ENCODE measurements at regions not wholly inside any gene's neighbourhood (a gene's known extent, or its start where the extent isn't known, plus 50 kb on each side); places are given as distances from the start of the nearest gene placed in this dataset.

GRCh38 chr2:52193804-52194203 lies 1161.9 kb upstream of the NRXN1 start:
- 65 to 74% methylated on average over 2 of the region's 2 CpGs for WGBS, 2 donors
- intact Hi-C loops (cut with DNase I): no loop called here
- no peaks in the 10 kb centered on the region for H3K36me3 ChIP-seq
- H3K4me1 ChIP-seq: no peaks in the 10 kb centered on the region
- no peaks in the 10 kb centered on the region for H3K27me3 ChIP-seq
- no peak overlapping the region for H3K4me3 ChIP-seq
- DNase-seq (no peak), ATAC-seq (no peak)
- TF ChIP-seq CTCF (IDR thresholded peaks at IDR 0.05): no peak
- no peak overlapping the region for H3K27ac ChIP-seq
- H3K9me3 ChIP-seq: peaks cover 0 to 8% (median 0%) of the 10 kb centered on the region in 11 donors

- DNase-seq (no peak), ATAC-seq (no peak)
- H3K27ac ChIP-seq: no peak overlapping the region
- TF ChIP-seq CTCF (IDR thresholded peaks at IDR 0.05): no peak
- H3K4me3 ChIP-seq: no peak overlapping the region
- intact Hi-C loops (cut with DNase I): no loop called here
- H3K9me3 ChIP-seq: peaks cover 0 to 8% (median 0%) of the 10 kb centered on the region in 11 donors
- no peaks in the 10 kb centered on the region for H3K4me1 ChIP-seq
- no peaks in the 10 kb centered on the region for H3K27me3 ChIP-seq
- no peaks in the 10 kb centered on the region for H3K36me3 ChIP-seq
- WGBS, 2 donors: 55 to 58% methylated on average over 4 of the region's 4 CpGs
Observed at GRCh38 chr2:52192656-52193055, 1160.7 kb upstream of the NRXN1 start.

- peaks cover 0 to 8% (median 0%) of the 10 kb centered on the region in 11 donors for H3K9me3 ChIP-seq
- no peak overlapping the region for H3K4me3 ChIP-seq
- H3K27me3 ChIP-seq: no peaks in the 10 kb centered on the region
- H3K4me1 ChIP-seq: no peaks in the 10 kb centered on the region
- ATAC-seq (no peak), DNase-seq (no peak)
- WGBS, 2 donors: 79 to 88% methylated on average over 2 of the region's 2 CpGs
- TF ChIP-seq CTCF (IDR thresholded peaks at IDR 0.05): no peak
- H3K27ac ChIP-seq: no peak overlapping the region
- intact Hi-C loops (cut with DNase I): no loop called here
- H3K36me3 ChIP-seq: no peaks in the 10 kb centered on the region
Observed at GRCh38 chr2:52181080-52181479, 1149.1 kb upstream of the NRXN1 start.

GRCh38 chr2:52178845-52179244 lies 1146.9 kb upstream of the NRXN1 start:
- 82 to 84% methylated on average over 1 of the region's 1 CpG for WGBS, 2 donors
- Histone ChIP-seq H3K27ac (no peak overlapping the region), H3K36me3 (no peaks in the 10 kb centered on the region), H3K9me3 (peaks cover 0 to 8% (median 0%) of the 10 kb centered on the region in 11 donors), H3K4me3 (no peak overlapping the region), H3K4me1 (no peaks in the 10 kb centered on the region), H3K27me3 (no peaks in the 10 kb centered on the region)
- DNase-seq: no peak
- no peak for TF ChIP-seq CTCF (IDR thresholded peaks at IDR 0.05)
- no peak for ATAC-seq
- intact Hi-C loops (cut with DNase I): no loop called here

GRCh38 chr2:52145005-52145404 lies 1113.1 kb upstream of the NRXN1 start:
- H3K27ac ChIP-seq: no peak overlapping the region
- peak in 1 of 9 donors; percentile 11 for TF ChIP-seq CTCF (IDR thresholded peaks at IDR 0.05)
- H3K36me3 ChIP-seq: no peaks in the 10 kb centered on the region
- no peaks in the 10 kb centered on the region for H3K27me3 ChIP-seq
- ATAC-seq (no peak), DNase-seq (no peak)
- no peaks in the 10 kb centered on the region for H3K9me3 ChIP-seq
- H3K4me1 ChIP-seq: peaks cover 0 to 6% (median 0%) of the 10 kb centered on the region in 9 donors
- no peak overlapping the region for H3K4me3 ChIP-seq
- intact Hi-C loops (cut with DNase I): no loop called here
